VCaP (cell line): ENCODE measurements at regions not wholly inside any gene's neighbourhood (a gene's known extent, or its start where the extent isn't known, plus 50 kb on each side); places are given as distances from the start of the nearest gene placed in this dataset.

Experiments
- H3K27ac ChIP-seq: fragments of 450-650 bp; 2 replicates; pipeline ENCODE4 v1.5.1; 2017
- TF ChIP-seq, protein P1 (sequence below): fragments of 450-650 bp; conservative IDR thresholded peaks from 2 replicates; pipeline ENCODE4 v1.5.1; 2017; ENCODE audit warnings: mild to moderate bottlenecking, moderate library complexity

- TF ChIP-seq, protein P1, sequence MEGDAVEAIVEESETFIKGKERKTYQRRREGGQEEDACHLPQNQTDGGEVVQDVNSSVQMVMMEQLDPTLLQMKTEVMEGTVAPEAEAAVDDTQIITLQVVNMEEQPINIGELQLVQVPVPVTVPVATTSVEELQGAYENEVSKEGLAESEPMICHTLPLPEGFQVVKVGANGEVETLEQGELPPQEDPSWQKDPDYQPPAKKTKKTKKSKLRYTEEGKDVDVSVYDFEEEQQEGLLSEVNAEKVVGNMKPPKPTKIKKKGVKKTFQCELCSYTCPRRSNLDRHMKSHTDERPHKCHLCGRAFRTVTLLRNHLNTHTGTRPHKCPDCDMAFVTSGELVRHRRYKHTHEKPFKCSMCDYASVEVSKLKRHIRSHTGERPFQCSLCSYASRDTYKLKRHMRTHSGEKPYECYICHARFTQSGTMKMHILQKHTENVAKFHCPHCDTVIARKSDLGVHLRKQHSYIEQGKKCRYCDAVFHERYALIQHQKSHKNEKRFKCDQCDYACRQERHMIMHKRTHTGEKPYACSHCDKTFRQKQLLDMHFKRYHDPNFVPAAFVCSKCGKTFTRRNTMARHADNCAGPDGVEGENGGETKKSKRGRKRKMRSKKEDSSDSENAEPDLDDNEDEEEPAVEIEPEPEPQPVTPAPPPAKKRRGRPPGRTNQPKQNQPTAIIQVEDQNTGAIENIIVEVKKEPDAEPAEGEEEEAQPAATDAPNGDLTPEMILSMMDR = no peak
- H3K27ac ChIP-seq = no peak overlapping the region; the same call in 1 of the 2 replicates
These were observed 166.4 kb upstream of the SLC14A2 start for GRCh38 chr18:45448871-45449270.

DNA sequence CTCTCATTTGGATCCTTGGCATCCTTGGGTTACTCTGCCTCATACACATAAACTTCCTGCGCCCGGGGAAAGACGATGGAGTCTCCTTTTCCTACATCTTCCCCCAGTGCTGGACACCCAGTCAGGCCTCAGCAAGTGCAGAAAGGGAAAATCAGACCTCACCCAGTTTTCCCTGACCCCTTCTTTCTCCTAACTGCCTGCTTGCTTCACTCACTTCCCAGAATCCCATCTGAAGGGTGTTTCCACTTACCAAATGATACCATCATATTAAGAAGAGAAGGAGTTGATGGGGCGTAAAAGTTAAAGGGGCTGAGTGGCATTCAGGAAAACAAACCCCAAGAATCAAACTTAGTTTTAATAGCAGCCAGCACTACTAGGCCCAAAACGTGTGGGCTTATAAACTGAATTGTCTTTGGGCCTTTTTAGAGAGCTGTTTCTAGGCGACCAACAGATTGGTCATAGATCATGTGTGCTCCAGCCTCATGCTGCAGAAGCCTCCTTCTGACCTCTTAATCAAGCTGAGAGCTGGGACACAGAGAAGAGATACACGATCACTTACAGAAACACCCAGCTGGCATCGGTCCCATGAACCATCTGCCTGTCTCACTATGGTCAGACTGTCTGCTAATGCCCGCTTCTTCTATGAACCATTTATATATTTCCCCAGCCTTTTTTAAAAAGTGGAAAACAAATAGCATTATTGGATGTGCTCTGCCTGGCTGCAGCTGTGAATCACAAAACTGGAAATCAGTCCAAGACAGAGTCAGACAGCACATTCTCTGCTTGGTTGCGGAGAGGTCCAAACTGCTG is 165.7 kb upstream of the SLC14A2 start:
- TF ChIP-seq, protein P1 = no peak
- no peak overlapping the region for H3K27ac ChIP-seq

DNA sequence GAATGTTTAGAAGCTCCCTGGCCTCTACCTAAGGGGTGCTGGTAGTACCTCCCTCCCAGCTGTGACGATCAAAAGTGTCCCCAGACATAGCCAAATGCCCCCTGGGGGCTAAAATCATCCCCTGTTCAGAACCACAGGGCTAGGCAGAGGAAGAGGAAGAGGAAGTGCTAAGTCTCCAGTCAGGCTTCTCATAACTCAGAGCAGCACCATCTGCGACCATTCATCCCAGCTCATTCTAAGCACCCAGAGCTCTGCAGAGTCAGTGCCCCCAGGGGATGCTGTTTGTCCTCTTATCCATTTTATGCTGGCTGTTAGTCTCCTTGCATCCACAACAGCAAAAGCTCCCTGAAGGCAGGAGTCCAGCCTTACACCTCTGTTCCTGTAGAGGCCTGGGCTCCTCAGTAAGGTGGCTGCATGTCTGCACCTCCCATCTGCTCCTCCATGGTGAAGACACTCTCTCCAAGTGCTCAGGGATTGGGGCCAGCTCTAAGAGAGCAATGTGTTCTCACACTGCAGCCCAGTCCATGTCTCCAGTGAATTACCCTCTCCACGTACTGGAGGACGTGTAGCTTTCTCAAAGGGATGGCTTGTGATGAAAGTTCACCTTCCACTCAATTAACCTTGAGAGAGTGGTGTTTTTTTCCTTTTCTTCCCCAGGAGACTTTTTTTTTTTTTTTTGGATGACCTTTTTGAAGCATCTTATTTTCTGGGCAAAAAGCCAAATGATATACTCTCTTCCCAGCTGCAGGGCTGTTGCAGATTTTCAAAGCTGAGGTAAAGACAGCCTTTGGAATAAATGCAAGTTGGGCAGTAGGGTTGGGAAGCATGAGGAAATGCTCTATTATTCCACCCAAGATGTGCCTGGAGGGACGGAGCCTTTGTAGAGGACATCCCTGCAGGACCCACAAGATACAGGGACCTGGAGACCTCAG is 158.9 kb upstream of the SLC14A2 start:
- TF ChIP-seq, protein P1 = no peak
- no peak overlapping the region for H3K27ac ChIP-seq

- TF ChIP-seq, protein P1 = no peak
These were observed 157.2 kb upstream of the SLC14A2 start for GRCh38 chr18:45458033-45458432.

GRCh38 chr18:45462179-45462578 is 153.1 kb upstream of the SLC14A2 start:
- no peak overlapping the region for H3K27ac ChIP-seq
- TF ChIP-seq, protein P1 = no peak

More at GRCh38 chr18:45458033-45458432, 157.2 kb upstream of the SLC14A2 start:
- no peak overlapping the region for H3K27ac ChIP-seq

GRCh38 chr18:45463451-45463850 is 151.8 kb upstream of the SLC14A2 start:
- TF ChIP-seq, protein P1 = no peak
- H3K27ac ChIP-seq = no peak overlapping the region

GRCh38 chr18:45464619-45465018 is 150.7 kb upstream of the SLC14A2 start:
- no peak overlapping the region for H3K27ac ChIP-seq
- TF ChIP-seq, protein P1 = no peak
